ENCODE measurements at regions not wholly inside any gene's neighbourhood (a gene's known extent, or its start where the extent isn't known, plus 50 kb on each side); places are given as distances from the start of the nearest gene placed in this dataset.

GRCh38 chr2:52904355-52904891, 863.2 kb upstream of the CHAC2 start:
- no peak for DNase-seq

GRCh38 chr2:52897511-52898044, 870.0 kb upstream of the CHAC2 start:
- DNase-seq = no peak

GRCh38 chr2:52895726-52896340, 871.8 kb upstream of the CHAC2 start:
- DNase-seq = no peak

GRCh38 chr2:52886556-52886955, 881.0 kb upstream of the CHAC2 start:
- DNase-seq = no peak

- no peak for DNase-seq
These were observed 882.7 kb upstream of the CHAC2 start for GRCh38 chr2:52884761-52885352.

- no peak for DNase-seq
These were observed 884.6 kb upstream of the CHAC2 start for GRCh38 chr2:52882974-52883373.

- no peak for DNase-seq
These were observed 886.0 kb upstream of the CHAC2 start for GRCh38 chr2:52881606-52882005.

- DNase-seq = no peak
These were observed 886.7 kb upstream of the CHAC2 start for GRCh38 chr2:52880872-52881271.

- DNase-seq = no peak
These were observed 888.0 kb upstream of the CHAC2 start for GRCh38 chr2:52879561-52879960.

GRCh38 chr2:52877703-52878102, 889.9 kb upstream of the CHAC2 start:
- DNase-seq = no peak

- no peak for DNase-seq
These were observed 893.0 kb upstream of the CHAC2 start for GRCh38 chr2:52874466-52875106.

- DNase-seq = no peak
These were observed 904.8 kb upstream of the CHAC2 start for GRCh38 chr2:52862801-52863200.

GRCh38 chr2:52861596-52861995, 906.0 kb upstream of the CHAC2 start:
- DNase-seq = no peak

GRCh38 chr2:52859065-52859464, 908.5 kb upstream of the CHAC2 start:
- no peak for DNase-seq

- DNase-seq = no peak
These were observed 909.9 kb upstream of the CHAC2 start for GRCh38 chr2:52857722-52858121.

- no peak for DNase-seq
These were observed 915.6 kb upstream of the CHAC2 start for GRCh38 chr2:52852006-52852405.

GRCh38 chr2:52844701-52845423, 922.7 kb upstream of the CHAC2 start:
- no peak for DNase-seq

GRCh38 chr2:52835909-52836308, 931.7 kb upstream of the CHAC2 start:
- DNase-seq = no peak

GRCh38 chr2:52831216-52831615, 936.4 kb upstream of the CHAC2 start:
- DNase-seq = no peak

- no peak for DNase-seq
These were observed 939.5 kb upstream of the CHAC2 start for GRCh38 chr2:52828112-52828511.

GRCh38 chr2:52821631-52822030, 946.0 kb upstream of the CHAC2 start:
- no peak for DNase-seq

- DNase-seq = no peak
These were observed 948.6 kb upstream of the CHAC2 start for GRCh38 chr2:52818958-52819357.

GRCh38 chr2:52810460-52810859, 957.1 kb upstream of the CHAC2 start:
- no peak for DNase-seq

All from bone marrow (tissue), 2 donors.